NCI-H2029 treated with DMSO at 0.1 percent for 48 hours (cell line): ENCODE measurements at regions not wholly inside any gene's neighbourhood (a gene's known extent, or its start where the extent isn't known, plus 50 kb on each side); places are given as distances from the start of the nearest gene placed in this dataset.
"Not testable (repeated sequence)": the region's sequence is repeated elsewhere in the genome, so short reads cannot be mapped to it uniquely, and the experiment has no call there.

Source experiments
- DNase-seq: peaks from one replicate; lab custom pipeline; 2025; lab: John Stamatoyannopoulos, UW

DNA sequence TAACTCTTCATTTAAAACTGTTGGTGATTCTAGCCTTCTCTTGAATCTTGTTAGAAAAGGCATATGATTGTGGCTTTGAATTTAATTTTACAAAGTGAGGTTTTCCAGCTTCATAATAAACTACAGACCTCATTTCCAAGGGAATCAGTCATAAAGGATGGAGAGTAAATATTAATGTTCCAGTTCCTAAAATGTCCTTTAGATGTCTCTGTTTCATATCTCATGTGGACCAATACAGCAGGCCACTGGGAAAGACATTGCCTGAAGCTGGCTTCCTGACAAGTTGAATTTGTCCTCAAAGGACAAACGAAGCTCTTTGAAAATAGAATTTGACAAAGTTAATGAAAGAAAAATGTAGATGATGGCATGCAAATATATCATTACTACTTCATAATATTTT is 125.4 kb downstream of the ZNF330 start:
- DNase-seq = no peak

DNA sequence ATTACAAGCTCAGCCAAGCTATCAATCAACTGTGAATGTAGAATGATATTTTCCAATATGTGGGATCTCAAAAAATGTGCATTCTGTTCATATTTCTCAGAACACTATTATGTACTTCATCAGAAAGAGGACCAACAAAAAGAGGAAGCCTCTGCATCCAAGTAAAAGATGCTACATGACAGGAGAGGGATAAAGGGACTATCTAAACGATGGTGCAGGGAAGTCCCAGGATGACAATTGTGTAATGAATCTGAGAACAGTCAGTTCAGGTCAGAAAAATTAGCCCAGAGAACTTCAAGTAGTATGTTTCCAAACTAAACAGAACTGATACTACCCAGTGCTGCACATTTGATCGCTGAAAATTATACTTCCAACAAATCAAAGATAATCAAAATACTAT is 127.0 kb downstream of the ZNF330 start:
- DNase-seq = no peak

DNA sequence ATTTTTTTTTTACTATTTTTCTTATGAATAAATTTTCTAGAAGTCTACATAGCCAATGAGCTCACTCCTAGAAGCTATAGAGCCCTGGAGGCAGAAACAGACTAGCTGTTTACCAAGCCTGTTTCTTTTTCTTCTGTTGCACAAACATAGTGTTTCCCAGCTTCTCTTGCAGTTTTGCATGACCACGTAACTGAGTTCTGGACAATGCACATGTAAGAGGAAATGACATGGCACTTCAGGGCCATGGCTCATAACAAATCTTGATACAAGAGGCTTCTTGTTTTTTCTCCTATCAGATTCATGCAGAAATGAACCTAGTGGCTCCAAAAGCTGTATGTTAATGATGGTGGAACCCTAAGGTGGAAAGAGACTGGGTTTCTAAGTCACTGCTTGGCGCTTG is 127.4 kb downstream of the ZNF330 start:
- no peak for DNase-seq

DNA sequence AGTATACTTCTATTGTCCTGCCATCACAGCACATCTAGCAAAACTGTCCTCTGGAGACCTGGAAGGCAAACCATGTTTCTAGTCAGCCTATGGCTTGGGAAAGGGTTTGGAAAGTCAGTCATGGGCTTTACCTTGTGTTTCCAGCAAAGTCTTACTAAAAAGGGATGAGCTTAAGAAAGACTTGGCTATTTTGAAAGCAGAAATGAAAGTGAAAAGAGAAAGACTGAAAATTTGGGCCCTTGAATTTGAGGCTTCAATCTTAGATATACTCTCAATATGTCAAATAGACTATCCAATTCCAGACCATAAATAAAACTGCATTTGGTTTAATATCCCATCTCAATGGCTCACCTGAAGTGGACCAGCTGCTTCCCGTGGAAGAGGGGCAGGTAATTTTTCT is 127.9 kb downstream of the ZNF330 start:
- DNase-seq = no peak

DNA sequence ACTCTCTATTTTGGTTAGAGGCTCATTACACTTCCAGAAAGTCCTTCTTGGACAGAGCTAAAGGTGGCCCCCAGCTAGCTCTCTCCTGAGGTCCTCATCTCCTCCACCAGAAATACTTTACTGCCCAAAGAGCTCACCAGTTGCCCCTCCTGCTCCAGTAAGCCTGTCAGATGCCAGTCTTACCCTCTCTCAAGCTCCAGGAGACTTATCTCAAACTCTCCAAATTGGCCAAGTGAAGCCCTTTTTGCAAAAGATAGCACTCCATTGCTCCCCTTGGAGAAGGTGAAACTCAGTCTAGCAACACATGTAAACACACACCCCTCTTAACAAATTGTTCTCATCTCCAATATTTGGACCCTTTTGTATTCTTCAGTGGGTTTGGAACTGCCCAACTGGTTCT is 128.5 kb downstream of the ZNF330 start:
- DNase-seq = no peak

DNA sequence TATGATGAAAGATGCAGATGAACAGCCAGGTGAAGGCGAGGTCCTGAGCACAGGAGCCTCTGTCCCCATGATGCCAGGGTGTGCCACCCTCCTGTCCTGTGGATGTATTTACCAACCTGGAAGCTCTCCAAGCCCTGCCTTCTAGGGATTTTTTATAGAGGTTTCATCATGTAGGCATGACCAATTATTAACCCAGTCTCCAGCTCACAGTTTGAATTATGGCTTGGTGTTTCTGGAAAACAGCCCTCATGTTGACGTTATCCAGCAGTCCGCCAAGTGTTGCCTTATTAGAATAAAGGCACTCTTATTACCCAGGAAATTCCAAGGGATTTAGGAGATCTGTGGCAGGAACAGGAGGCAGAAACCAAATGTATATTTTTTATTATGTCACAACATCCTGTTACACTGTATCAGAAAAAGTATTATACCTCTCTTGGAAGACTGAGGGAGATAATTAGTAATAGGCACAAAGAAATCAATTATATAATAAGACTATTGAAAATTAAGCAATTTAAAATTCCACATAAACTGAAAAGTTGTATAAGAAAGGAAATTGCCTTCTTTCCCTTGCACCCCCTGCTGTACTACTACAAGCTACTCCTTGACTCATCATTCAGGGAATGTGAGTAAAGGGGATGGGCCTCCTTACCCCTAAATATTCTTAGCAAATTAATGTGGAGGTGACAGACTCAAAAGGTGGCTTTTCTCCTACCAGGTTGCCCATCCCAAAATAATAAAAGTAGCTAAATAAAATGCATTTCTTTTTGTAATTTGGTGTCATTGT is 129.6 kb downstream of the ZNF330 start:
- peak; percentile 12 for DNase-seq

DNA sequence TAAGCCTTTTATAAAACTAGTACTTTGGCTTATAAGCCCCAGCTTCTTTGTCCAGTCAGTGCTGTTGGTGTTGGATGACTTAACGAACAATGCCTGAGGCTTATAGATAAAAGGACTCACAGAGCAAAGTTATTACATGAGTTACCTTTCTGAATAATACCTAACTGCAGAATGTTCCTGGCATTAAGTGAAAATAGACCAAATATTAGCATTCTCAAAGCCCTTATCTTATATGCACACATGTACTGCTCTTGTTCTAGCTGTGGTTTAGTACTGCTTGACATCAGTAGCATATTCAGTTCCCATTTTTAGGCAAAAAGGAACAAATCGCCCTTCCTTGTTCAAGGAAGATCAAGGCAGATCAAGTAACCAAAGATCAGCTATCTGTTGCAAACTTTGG is 131.6 kb downstream of the ZNF330 start:
- DNase-seq = no peak

DNA sequence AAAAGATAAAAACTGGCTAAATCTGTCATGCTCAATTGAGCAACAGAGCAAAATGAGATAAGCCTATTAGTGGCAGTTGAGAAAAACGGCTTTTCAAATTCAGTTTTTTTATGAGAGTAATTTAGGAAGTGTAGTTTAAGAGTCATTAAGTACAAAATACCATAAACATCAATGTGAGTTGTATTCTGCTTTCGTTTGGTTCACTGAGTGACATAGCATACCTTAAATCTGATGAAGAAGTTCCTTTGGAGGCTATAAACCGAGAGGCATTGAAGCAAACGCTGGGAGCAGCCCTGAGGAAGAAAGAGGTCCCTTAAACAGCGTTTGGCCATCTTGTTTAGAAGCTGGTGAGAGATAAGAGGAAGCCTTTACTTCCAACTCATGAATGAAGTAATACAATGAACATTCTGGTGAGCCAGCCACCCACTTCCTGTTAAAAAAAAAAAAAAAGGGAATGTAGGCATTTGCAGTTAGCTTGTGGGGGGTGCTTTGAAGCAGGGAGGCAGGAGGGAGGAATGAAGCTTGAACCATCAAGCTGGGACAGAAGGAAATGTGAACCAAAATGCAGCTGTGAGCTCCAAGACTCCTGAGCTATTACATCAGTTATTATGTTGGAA is 132.3 kb downstream of the ZNF330 start:
- DNase-seq = no peak

DNA sequence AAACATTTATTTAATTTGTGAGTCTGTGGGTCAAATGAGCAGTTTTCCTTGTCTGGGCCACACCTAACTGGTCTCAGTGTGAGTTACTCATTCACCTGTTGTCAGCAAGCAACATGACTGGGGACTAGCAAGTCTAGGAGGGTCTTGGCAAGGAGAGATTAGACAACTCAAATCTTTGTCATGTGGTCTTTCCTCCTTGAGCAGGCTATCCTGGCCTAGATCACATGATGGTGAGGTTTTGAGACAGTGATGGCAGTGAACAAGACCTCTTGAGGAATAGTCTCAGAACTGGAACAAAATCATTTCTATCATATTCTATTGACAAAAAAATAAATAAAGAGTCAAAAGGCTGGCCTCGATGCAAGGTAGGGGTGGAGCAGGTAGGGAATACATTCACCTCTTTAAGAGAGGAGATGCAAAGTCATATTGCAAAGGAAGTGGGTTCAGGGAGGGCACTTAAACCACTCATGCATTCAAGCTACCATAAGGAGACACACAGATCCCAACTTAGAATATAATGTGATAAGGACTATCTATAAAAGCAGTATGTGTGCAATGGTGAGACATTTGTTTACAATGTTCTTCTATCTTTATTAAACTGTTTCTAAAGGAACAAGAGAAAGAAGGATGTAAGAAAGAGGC is 135.7 kb downstream of the ZNF330 start:
- DNase-seq = no peak

DNA sequence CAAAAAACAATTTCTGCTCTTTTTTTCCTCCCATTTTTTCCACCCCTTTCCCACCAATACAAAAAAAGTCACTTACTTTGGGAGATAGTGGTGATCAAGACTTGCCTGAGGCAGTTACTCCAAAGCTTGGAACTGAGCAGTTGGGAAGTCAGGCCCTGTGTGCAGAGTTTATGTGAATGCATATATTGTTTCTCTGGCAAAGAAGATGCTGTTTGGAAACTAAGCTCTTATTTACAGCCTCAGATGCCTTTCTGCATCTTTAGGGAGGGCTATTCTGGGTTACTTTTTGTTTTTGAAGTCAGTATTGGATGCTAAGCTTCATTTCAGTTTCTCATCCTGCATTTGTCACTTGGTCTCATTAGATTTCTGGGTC is 136.3 kb downstream of the ZNF330 start:
- no peak for DNase-seq

DNA sequence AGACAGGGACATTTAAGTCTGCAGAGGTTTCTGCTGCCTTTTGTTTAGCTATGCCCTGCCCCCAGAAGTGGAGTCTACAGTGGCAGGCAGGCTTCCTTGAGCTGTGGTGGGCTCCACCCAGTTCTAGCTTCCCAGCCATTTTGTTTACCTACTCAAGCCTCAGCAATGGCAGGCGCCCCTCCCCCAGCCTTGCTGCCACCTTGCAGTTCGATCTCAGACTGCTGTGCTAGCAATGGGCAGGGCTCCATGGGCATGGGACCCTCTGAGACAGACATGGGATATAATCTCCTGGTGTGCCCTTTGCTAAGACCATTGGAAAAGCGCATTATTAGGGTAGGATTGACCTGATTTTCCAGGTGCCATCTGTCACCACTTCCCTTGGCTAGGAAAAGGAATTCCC is 147.5 kb downstream of the ZNF330 start:
- not testable (repeated sequence) for DNase-seq

DNA sequence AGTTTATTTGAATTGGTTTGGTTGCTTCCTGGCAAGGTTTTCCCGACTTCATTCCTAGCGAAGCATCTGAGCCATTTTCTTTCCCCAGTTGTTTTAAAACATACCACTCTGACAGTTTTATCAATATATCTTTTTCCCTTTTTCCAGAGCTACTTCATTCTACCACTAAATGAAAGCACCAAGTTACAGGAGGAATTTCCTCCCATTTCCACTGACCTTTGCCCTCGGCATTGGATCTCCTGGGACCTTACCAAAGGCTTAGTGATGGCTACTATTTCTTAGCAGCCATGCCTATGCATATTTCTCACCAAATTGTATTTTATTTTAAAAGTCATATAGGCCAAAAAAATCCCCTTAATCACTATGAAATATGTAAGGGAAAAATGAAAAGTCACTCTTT is 150.5 kb downstream of the ZNF330 start:
- DNase-seq = no peak

DNA sequence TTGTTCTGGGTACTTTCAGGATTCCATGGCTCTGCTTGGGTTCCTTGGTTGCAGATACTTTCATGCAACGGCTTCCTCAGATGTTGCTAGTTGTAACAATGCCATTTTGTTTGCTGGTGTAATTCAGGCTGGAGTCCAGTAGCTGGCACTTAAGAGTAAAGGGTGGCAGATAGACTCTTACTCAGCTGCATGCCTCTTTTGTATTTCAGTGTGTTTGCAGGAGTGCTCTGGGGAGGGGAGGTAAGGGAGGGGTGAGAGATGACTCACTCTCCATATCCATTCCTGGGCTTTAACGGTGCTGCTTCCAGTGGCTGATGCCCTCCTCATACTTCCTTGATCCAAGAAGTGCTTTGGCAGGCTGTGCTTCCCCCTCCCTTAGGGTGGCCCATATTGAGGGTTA is 155.2 kb downstream of the ZNF330 start:
- peak; percentile 78 for DNase-seq

DNA sequence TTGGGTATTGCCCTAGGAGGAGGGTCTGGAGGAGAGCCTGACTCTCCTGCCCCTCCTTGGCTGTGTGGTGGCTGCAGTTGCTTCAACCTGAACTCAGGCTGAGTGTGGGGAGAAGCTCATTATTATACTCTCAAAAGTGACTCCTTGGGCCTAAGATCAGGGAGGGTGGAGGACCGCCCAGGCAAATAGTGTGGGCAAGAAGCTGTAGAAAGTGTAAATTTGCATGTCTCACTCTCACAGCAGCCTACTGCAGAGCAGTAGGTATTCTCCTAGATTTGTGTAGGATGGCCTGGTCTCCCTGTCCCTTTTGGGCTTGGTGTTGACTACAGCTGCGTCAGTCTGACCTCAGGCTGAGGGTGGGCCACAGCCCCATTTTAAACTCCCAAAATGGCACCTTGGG is 156.1 kb downstream of the ZNF330 start:
- no peak for DNase-seq

DNA sequence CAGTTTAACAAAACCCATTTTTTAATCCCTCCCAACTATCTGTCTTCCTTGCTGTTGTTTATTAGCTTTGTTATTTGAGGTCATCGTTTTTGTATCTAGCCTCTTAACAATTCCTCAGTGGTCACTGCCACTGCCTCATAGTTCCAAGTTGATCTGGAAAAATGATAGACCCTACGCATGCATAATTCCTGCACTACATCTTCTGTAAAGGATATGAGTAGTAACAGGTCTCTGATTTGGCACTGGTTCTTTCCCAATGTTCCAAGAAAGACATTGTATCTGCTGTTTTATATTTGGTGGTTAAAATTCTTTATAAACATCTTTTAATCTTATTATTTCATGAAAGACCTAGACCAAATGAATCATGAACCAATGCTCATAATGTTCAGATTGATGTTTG is 166.6 kb downstream of the ZNF330 start:
- DNase-seq = no peak

DNA sequence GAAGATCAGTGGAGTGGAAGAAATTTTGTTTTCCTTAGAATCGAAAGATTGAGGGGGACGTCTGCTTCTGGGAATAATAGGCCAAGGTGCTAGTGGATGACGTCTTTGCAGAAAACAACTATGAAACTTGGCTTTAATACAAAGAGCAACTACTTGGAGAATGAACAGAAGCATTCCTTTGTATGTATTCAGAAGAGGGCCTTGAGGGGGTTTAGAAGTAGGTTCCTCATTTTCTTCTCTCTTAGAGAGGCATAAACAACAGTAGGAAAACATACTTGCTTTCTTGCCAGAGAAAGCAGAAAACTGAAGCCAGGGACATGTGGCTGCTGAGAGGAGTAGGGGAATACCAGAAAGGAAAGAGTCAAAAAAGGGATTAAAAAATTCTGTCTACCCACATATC is 167.8 kb downstream of the ZNF330 start:
- DNase-seq = no peak

DNA sequence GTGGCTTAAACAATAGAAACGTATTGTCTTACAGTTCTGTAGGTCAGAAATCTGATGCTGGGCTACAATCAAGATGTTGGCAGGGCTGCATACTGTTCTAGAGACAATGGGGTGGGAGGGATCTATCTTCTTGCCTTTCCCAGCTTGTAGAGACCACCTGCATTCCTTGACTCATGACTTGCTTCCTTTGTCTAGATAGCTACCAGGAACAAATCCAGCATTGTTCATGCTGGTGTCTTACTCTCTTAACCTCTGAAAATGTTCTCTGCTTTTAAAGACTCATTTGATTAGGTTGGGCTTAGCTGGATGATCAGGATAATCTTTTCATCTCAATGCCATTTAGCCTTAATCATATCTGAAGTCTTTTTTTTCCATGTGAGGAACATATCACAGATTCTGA is 169.0 kb downstream of the ZNF330 start:
- no peak for DNase-seq

DNA sequence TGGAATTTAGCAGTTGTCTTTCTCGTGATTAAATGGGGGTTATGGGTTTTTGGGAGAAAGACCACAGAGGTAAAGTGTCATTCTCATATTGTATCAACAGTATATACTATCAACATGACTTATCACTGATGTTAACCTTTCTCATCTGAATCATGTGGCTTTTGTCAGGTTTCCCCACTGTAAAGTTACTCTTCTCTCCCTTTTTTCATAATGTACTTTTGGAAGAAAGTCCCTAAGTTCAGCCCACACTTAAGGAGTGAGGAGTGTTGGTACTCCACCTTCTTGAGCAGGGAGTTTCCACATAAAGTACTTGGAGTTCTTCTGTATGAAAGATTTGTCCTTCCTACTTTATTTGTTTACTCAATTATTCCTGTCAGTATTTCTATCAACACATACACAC is 169.9 kb downstream of the ZNF330 start:
- DNase-seq = no peak

DNA sequence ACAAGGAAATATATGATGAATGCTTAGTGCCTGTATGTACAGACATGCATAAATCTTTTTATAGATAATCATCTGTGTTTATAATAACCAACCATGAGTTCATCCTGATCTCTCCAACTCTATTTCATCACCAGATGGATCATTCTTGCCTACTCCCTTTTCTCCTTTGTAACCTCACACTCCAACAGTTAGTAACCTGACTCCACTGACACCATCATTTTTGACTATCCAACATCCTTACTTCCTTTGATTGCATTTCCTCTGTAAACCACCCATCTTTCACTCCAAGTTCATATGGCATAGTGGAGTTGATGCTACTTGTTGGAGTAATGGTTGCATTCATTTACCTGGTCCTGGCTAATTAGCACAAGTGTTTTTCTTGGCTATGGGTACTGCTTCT is 170.6 kb downstream of the ZNF330 start:
- peak; percentile 80 for DNase-seq

DNA sequence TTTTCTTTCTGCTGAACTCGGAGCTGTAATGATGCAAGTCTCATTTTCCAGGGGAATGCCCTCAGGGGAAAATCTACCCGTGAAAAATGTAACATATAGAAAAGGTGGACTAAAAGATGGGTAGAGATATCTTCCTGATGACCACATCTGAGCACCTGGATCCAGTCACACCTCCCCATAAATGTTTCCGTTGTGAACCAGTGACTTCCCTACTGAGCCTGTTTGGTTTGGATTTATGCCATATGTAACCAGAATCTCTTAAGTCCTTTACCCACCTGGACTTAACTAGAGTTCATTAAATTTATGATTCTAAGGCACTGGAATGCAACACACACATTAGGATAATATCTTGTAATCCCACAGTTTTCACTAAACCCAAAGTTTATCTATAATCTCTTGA is 171.1 kb downstream of the ZNF330 start:
- DNase-seq = peak; percentile 81

DNA sequence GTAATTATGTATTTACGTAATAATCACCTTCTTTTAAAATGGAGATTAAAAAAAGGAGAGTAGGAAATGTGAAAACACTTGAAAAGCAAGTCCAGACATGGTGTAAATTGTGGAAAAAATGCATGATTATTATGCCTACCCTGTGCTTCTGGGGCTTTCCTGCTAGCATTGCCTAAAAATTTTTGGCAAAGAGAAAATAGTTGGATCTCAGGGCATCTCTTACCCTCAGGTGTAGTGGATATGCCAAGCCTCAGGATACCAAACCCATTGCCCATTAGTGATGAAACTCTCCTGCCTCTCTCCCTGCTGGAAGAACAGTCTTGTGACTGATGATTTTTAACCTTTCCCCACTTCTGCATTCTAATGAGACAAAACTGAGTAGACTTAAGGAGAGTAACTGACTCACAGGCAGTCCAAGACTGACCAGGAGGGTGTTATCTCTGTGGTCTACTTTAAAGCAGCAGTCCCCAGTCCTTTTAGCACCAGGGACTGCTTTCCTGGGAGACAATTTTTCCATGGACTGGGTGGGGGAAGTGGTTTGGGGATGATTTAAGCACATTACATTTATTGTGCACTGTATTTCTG is 174.6 kb downstream of the ZNF330 start:
- DNase-seq = no peak

DNA sequence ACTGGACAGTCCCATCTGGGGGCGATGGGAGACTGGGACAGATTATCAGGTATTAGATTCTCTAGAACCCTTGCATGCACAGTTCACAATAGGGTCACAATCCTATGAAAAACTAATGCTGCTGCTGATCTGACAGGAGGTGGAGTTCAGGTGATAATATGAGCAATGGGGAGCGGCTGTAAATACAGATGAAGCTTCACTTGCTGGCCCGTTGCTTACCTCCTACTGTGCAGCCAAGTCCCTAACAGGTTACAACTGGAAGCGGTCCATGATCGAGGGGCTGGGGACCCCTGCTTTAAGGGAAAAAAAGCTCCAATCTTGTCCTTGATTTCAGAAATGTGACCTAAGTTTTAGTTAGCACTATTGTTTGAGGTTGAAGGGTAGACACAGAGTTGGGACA is 175.2 kb downstream of the ZNF330 start:
- DNase-seq = no peak

DNA sequence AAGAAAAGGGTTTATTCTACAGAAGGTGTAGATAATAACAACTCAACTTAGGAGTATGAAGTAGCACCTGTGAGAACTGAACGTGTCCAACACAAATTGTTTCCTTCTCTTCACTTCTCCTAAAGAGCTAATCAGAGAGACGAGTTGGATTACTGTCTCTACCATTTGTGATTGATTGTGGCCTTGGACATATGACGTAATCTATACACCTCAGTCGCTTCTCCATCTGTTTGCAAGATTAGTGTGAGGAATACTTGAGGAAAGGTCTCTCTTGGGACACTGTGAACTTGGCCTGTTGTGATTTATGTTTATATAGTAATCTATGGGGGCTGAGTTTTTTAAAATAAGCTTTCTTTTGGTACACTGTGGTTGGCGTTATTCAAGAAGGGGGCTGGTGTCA is 182.0 kb downstream of the ZNF330 start:
- no peak for DNase-seq
